OCI-LY3 (cell line): ENCODE measurements at regions not wholly inside any gene's neighbourhood (a gene's known extent, or its start where the extent isn't known, plus 50 kb on each side); places are given as distances from the start of the nearest gene placed in this dataset.

Experiments used
- H2AFZ ChIP-seq: fragments of 200-600, 300-600 bp; shearing (Covaris generic); 2 replicates; pipeline ENCODE4 v1.6.0; 2014; ENCODE audit warnings: antibody characterized with exemption, low read depth, low read length
- H3K27ac ChIP-seq: fragments of 200-600, 300-600 bp; sonication (generic); 2 replicates; pipeline ENCODE4 v1.5.1; 2014; ENCODE audit warnings: mild to moderate bottlenecking, low read length, moderate library complexity, mixed read lengths
- H3K27me3 ChIP-seq: fragments of 200-600, 300-600 bp; sonication (generic); 2 replicates; pipeline ENCODE4 v1.6.1; 2014; ENCODE audit warnings: low read depth, low read length, mixed read lengths
- H3K36me3 ChIP-seq: fragments of 200-600, 300-600 bp; sonication (generic); replicated peaks from 2 replicates; pipeline ENCODE3; 2014; ENCODE audit warnings: low read depth, low read length, mixed read lengths
- H3K4me1 ChIP-seq: fragments of 300-600, 200-600 bp; sonication (generic); 2 replicates; pipeline ENCODE4 v1.6.1; 2014; ENCODE audit warnings: low read length, mixed read lengths
- H3K4me2 ChIP-seq: fragments of 200-600, 300-600 bp; sonication (generic); 2 replicates; pipeline ENCODE4 v1.6.1; 2014; ENCODE audit warnings: low read length, mixed read lengths
- H3K4me3 ChIP-seq: fragments of 300-600, 200-600 bp; sonication (generic); 2 replicates; pipeline ENCODE4 v1.5.1; 2014; ENCODE audit warnings: antibody characterized with exemption, mild to moderate bottlenecking, low read length, moderate library complexity
- H3K79me2 ChIP-seq: fragments of 300-600, 200-600 bp; shearing (Covaris generic); 2 replicates; pipeline ENCODE4 v1.6.1; 2014; ENCODE audit warnings: mild to moderate bottlenecking, low read length, mixed read lengths
- H3K9ac ChIP-seq: fragments of 300-600, 200-600 bp; shearing (Covaris generic); 2 replicates; pipeline ENCODE4 v1.6.0; 2014; ENCODE audit warnings: mild to moderate bottlenecking, low read length, moderate library complexity
- H3K9me3 ChIP-seq: fragments of 200-600, 300-600 bp; shearing (Covaris generic); 2 replicates; pipeline ENCODE4 v1.6.1; 2014; ENCODE audit warnings: low read length, mixed read lengths; ENCODE audit not compliant: insufficient read depth
- H4K20me1 ChIP-seq: fragments of 200-600, 300-600 bp; sonication (generic); 2 replicates; pipeline ENCODE4 v1.6.1; 2016; ENCODE audit warnings: low read length, mixed read lengths; ENCODE audit not compliant: insufficient read depth
- EZH2phosphoT487 ChIP-seq: fragments of 200-600 bp; shearing (Covaris generic); IDR thresholded peaks from 2 replicates; pipeline ENCODE4 v1.6.1; 2018; ENCODE audit warnings: antibody characterized with exemption, mixed run types, low read depth
- TF ChIP-seq, protein P1 (sequence below): fragments of 200-600, 300-600 bp; sonication (generic); IDR thresholded peaks from 2 replicates; pipeline ENCODE4 v1.5.1; 2014; ENCODE audit warnings: antibody characterized with exemption, low read length, low read depth

DNA sequence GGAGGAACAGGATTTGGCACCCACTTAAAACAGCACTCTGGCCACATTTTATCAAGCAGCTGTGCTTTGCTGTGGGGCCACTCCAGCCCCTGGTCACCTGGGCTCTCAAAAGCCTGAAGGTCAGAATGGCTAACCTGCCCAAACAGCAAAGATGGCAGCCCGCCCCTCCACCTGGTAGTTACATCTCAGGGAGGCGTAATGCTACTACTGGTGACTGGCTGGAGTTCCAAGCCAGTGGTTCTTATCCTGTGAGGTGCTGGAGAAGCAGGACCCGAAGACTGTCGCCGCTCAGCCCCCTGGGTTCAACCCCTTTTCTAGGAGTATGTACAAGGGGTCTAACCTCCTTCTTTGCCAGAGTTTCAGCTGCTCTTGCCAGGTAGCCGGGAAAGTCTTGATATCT is 467.4 kb upstream of the FOXG1 start:
- no peak overlapping the region for H3K4me3 ChIP-seq
- H3K27me3 ChIP-seq = no peaks in the 10 kb centered on the region
- no peaks in the 10 kb centered on the region for H3K79me2 ChIP-seq
- no peaks in the 10 kb centered on the region for H3K36me3 ChIP-seq
- no peaks in the 10 kb centered on the region for H3K9me3 ChIP-seq
- no peak overlapping the region for H3K4me2 ChIP-seq
- no peak overlapping the region for H3K27ac ChIP-seq
- no peak overlapping the region for H2AFZ ChIP-seq
- no peak overlapping the region for H3K9ac ChIP-seq
- no peaks in the 10 kb centered on the region for H4K20me1 ChIP-seq
- H3K4me1 ChIP-seq = no peaks in the 10 kb centered on the region
- no peak for TF ChIP-seq EZH2phosphoT487
- TF ChIP-seq, protein P1, sequence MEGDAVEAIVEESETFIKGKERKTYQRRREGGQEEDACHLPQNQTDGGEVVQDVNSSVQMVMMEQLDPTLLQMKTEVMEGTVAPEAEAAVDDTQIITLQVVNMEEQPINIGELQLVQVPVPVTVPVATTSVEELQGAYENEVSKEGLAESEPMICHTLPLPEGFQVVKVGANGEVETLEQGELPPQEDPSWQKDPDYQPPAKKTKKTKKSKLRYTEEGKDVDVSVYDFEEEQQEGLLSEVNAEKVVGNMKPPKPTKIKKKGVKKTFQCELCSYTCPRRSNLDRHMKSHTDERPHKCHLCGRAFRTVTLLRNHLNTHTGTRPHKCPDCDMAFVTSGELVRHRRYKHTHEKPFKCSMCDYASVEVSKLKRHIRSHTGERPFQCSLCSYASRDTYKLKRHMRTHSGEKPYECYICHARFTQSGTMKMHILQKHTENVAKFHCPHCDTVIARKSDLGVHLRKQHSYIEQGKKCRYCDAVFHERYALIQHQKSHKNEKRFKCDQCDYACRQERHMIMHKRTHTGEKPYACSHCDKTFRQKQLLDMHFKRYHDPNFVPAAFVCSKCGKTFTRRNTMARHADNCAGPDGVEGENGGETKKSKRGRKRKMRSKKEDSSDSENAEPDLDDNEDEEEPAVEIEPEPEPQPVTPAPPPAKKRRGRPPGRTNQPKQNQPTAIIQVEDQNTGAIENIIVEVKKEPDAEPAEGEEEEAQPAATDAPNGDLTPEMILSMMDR = no peak

GRCh38 chr14:28300356-28300755 is 466.2 kb upstream of the FOXG1 start:
- Histone ChIP-seq H3K9me3 (no peaks in the 10 kb centered on the region), H3K9ac (no peak overlapping the region), H3K4me1 (no peaks in the 10 kb centered on the region), H3K27ac (no peak overlapping the region), H3K4me2 (no peak overlapping the region), H3K27me3 (no peaks in the 10 kb centered on the region), H3K4me3 (no peak overlapping the region), H3K79me2 (no peaks in the 10 kb centered on the region), H2AFZ (no peak overlapping the region), H3K36me3 (no peaks in the 10 kb centered on the region), H4K20me1 (no peaks in the 10 kb centered on the region)
- no peak for TF ChIP-seq EZH2phosphoT487
- TF ChIP-seq, protein P1 = no peak

DNA sequence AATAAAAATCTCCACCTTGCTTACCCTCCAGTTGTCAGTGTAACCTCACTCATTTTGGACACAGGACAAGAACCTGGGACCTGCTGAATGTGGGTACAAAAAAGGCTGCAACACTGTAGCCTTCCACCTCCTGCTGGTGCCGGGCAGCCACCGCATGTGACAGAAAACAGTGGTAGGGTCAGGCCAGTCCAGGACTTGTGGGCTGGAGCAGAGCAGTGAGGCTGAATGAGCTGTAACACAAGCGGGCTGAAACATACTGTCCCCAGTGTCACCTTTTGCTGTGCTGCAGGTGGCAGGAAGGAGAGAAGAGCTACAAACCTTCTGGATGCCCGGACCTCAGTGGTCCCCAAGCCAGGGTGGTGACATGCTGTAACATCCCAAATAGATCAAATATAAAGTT is 465.4 kb upstream of the FOXG1 start:
- no peak overlapping the region for H3K9ac ChIP-seq
- H3K36me3 ChIP-seq = no peaks in the 10 kb centered on the region
- H3K9me3 ChIP-seq = no peaks in the 10 kb centered on the region
- H3K27ac ChIP-seq = no peak overlapping the region
- no peak overlapping the region for H2AFZ ChIP-seq
- H3K4me3 ChIP-seq = no peak overlapping the region
- no peak overlapping the region for H3K4me2 ChIP-seq
- H3K79me2 ChIP-seq = no peaks in the 10 kb centered on the region
- no peaks in the 10 kb centered on the region for H3K4me1 ChIP-seq
- H4K20me1 ChIP-seq = no peaks in the 10 kb centered on the region
- no peak for TF ChIP-seq EZH2phosphoT487
- TF ChIP-seq, protein P1 = no peak
- no peaks in the 10 kb centered on the region for H3K27me3 ChIP-seq

DNA sequence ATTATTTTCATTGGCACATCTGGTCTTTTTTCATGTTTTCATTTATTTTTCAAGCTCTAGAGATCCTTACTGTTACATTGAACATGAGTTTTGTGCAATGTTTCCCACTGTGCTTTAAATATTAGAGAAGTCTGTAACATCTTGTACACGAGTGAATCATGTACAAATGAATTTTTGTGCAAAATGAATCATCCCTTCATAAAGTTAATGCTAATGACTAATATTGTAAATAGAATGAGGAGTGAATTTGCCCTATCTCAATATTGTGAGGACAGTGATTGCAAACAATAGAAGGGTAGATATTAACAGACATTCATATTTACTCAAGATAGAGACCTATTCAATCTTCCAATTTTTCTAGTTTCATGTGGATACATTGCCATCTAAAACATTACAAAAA is 463.3 kb upstream of the FOXG1 start:
- Histone ChIP-seq H3K4me2 (no peak overlapping the region), H3K4me3 (no peak overlapping the region), H2AFZ (no peak overlapping the region), H3K9me3 (no peaks in the 10 kb centered on the region), H3K9ac (no peak overlapping the region), H3K27me3 (no peaks in the 10 kb centered on the region), H3K4me1 (no peaks in the 10 kb centered on the region), H4K20me1 (no peaks in the 10 kb centered on the region), H3K36me3 (no peaks in the 10 kb centered on the region), H3K27ac (no peak overlapping the region), H3K79me2 (no peaks in the 10 kb centered on the region)
- no peak for TF ChIP-seq EZH2phosphoT487
- TF ChIP-seq, protein P1 = no peak
